ENCODE measurements at regions not wholly inside any gene's neighbourhood (a gene's known extent, or its start where the extent isn't known, plus 50 kb on each side); places are given as distances from the start of the nearest gene placed in this dataset.

- TF ChIP-seq CTCF (IDR thresholded peaks at IDR 0.05) (no peak), POLR2A (IDR thresholded peaks at IDR 0.05) (no peak)
These were observed 165.8 kb upstream of the PRSS1 start for GRCh38 chr7:142583446-142583845.
